Myocyte (in vitro differentiated cells): ENCODE measurements at regions not wholly inside any gene's neighbourhood (a gene's known extent, or its start where the extent isn't known, plus 50 kb on each side); places are given as distances from the start of the nearest gene placed in this dataset.

Experiments used
- DNase-seq: peaks from one replicate; pipeline ENCODE4 v3.0.0-alpha.2; 2012; ENCODE audit warnings: low read depth

GRCh38 chr13:91166714-91167511 lies 180.6 kb upstream of the MIR17HG start:
- DNase-seq, result no peak

DNA sequence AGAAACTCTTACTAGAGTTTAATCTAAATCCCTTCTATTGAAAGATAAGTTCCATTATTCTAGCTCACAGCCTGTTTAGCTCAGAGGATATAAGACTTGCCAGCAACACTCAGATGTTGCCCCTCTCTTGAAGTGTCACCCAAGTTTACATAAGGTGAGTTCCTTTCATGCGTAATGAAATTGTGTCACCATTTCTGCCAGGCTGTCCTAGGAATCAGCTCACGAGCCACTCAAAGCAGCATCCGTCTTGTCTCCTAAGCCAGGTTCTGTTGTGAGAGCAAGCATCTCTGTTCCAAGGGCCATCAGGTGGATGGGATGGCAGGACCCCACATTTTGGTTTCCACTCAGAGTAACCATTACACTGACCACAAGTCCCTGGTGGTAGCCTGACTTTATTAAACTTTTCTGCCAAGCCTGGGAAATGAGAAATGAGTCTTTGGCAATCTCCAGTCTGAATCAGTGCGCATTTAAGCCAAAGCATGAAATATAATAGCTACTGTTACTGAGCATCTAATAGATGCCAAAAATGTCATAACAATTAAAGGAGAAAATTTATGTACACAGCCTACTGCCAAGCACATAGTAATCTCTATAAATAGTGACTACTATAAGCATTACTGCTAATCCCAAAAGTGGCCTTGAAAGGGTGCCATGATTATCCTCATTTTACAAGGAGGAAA lies 179.6 kb upstream of the MIR17HG start:
- DNase-seq, result no peak

DNA sequence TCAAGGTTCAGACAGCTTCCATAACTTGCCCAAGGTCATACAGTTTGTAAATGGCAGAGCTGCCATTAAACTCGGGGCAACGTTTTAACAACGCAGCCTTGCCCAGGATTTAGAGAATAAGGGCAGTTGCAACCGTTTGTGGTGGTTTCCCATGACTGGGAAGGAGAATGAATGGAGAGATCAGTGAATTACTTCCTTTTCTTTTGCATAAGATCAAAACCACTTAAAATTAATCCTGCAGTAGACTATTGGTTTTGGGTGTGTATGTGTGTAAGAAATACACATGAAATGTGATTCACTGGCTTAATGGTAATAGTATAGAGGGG lies 179.1 kb upstream of the MIR17HG start:
- no peak for DNase-seq

DNA sequence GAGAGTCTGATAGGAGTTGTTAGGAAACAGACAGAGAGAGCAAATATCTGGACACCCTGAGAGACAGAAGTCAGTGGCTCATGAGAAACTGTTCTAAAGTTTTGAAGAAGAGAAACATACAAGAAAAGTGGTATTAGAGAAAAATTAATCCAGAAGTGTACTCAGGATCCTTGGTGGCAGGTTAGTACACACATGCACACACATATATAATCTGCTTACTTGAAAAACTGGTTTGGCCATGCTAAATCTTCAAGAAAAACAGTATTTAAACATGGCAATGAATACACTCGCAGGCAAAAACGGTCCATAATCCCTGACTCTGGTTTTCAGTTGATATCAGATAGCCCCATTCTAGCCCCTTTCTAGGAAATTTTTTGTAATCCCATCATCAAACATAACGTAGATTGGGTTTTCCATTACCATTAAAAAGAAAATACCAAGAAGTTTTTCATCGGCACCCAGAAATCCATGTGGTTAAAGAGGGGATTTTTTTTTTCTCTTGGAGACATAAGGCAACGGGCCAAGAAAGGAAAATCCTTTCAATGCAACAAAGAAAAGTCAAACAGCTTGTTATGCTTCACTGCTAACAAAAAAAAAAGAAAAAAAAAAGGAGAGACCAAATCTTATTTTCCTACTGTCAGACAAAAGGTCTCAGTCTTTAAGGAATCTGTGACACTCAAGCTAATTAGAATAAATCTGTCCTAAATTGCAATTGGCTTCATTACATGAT lies 178.0 kb upstream of the MIR17HG start:
- DNase-seq, result no peak

DNA sequence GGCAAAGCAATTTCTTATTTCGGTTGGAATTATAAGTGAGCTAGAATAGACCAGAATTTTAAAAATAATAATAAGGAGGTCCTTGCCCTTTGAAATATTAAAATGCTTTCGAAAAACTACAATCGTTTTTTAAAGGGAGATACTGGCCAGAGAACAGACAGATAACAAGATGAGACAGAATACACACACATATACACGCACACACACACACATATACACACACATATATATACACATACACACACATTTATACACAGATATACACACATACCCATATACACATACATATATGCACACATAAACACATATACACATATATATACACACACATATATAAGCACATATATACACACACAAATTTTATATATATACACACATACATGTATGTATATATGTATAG lies 175.3 kb upstream of the MIR17HG start:
- no peak for DNase-seq

DNA sequence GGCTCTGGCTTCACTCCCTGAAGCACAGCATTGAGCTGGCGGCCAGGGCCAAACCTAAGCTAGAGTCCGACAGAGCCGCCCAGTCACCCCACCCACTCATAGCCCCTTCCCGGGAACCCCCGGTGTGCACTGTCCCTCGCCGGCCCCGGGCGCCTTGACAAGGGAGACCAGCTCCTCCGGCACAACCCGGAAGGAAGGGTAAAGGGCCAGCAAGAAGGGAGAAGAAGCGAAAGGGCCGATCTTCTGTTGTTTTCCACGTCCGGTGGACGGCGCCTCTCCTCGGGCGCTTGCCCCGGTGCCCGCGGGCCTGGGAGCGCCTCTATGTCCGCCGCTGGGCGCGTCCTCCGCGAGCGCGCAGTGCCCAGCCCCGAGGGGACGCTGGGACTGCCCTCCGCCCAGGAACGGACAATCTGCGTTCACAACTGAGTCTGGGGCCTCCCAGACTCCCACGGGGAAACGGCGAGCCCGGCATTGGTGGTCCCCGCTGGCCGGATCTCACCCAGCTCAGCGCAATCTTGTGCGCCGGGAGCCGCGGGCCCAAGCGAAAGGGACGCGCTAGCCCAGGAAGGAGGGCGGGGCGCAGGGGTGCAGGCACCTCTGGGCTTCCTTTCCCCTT lies 172.5 kb upstream of the MIR17HG start:
- no peak for DNase-seq

- no peak for DNase-seq
Measured at GRCh38 chr13:91178099-91178498, 169.4 kb upstream of the MIR17HG start.

- no peak for DNase-seq
Measured at GRCh38 chr13:91181892-91182291, 165.6 kb upstream of the MIR17HG start.

DNA sequence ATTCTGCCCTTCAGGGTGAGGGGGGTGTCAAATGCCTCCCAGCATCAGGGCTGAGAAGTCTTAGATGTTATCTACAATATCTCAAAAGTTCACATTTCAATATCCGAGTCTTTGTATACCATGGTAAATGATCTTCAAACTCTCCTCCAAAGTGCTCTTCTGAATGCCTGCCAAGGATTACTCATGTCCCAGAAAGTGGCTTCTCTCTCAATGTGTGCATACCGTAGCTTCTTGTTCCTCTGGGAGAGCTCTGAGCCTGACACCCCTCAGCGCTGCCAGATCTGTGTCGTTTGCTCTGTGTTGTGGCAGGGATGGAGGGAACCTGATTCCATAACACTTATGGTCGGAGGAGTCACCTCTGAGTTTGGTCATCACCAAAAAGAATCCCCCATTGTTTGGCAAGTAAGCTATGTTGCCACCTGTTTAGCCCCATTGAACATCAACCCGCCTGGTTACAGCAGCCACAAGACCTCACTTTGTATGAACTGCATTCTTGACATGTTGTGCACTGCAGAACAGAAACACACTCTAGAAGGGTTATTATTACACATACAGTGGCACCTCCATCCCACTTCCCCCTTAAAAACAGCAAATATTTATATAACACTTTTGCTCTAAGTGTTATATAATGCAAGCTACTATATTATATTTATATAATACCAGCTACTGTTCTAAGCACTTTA lies 163.1 kb upstream of the MIR17HG start:
- peak; percentile 7 for DNase-seq

- peak; percentile 42 for DNase-seq
Measured at GRCh38 chr13:91185294-91185863, 162.1 kb upstream of the MIR17HG start.

GRCh38 chr13:91187522-91187921 lies 160.0 kb upstream of the MIR17HG start:
- DNase-seq, result no peak

GRCh38 chr13:91189506-91189905 lies 158.0 kb upstream of the MIR17HG start:
- DNase-seq, result no peak

GRCh38 chr13:91193358-91193757 lies 154.1 kb upstream of the MIR17HG start:
- no peak for DNase-seq

DNA sequence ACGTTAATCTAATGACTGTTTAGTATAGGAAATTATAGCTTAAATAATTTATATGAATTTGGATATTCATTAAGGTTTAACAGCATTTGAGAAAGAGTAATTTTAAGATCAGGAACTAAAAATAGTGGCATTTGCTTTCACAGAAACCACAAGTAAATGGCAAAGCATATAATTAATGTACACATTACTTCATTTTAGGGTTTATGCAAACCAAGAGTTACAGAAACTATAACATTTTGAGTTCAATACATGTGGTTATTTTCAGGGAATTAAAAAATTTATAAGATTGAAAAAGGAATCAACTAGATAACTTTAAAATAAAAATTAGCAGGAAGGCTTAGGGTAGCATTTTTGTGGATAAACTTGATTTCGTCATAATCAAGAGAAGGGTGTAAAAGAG lies 151.7 kb upstream of the MIR17HG start:
- DNase-seq, result no peak

DNA sequence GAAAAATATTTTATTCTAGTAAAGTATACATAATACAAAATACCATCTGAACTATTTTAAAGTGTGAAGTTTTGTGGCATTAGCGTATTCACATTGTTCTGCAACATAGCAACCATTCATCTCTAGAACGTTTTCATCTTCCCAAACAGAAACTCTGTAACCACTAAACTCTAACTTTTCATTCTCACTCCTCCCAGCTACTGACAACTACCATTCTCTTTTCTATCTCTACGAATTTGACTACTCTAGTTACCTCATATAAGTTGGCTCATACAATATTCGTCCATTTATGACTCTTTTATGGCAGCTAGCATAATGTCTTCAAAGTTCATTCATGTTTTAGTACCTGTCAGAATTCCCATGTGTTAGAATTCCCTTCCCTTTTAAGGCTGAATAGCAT lies 150.5 kb upstream of the MIR17HG start:
- no peak for DNase-seq

DNA sequence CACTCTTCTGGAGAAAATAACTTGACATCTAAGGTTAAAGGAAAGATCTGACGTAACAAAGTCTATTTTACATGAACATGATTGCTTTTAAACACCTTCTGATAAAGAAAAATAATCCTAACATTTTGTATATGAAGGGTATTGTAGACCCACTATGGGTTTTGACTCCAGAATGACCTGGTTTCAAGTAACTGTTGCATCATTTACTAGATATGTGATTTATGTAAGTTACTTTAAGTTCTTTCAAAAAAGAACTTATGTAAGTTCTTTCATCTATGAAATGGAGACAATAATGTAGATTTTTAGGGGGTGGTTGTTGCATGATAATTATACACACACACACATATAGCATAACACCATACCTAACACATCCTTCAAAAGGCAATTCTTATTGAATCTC lies 147.6 kb upstream of the MIR17HG start:
- DNase-seq, result no peak

GRCh38 chr13:91200486-91200885 lies 147.0 kb upstream of the MIR17HG start:
- no peak for DNase-seq

DNA sequence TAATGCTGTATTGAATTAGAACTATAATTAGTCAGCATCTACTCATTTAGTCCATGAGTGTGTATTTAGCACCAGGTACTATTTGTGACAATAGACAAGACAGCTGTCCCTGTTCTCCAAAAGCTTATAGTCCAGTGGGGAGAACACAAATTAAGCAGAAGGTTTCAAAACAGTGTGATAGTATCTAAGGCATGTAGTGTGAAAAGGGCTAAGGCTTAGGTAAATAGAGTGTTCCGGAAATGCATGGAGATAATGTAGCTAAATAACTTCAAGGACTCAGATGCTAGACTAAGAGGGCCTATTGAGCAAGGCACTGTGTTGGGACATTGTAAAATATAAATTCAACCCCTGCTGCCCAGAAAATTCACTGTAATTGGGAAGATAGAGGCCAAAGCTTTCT lies 144.1 kb upstream of the MIR17HG start:
- DNase-seq, result no peak

DNA sequence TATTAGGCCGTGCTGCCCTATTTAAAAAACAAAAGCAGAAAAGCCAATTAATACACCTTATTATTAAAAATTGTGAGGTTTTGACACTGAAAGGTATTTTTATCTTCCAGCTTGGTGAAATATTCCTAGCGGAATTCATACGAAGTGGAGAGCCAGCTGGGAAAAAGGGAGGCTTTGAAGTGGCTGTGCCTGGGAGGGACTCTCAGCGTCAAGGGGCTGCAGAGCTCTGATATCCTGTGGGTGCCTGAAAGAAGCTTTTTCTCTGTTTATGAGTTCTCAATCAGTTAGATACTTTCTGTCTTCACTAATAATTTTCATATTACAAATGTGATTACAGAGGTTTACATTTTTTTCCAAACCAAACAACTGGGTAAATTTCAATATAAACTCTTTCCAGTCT lies 140.2 kb upstream of the MIR17HG start:
- no peak for DNase-seq

DNA sequence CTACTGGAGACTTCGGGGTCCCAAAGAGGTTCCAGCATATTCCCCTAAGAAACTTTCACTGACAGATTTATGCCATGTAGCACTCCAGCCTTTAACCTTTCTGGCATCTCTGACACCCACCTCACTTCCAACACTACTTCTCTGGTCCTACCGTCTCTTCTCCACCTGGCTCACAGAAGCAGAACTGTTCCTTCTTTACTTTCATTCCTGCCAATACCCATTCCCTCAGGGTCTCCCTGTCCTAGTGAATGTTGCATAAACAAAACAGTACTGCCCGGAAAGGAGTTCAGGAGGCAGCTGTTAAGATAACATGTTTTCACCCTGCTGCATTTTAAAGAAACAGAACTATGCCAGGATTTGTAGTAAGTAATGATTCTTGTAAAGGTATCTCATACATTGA lies 136.0 kb upstream of the MIR17HG start:
- no peak for DNase-seq

GRCh38 chr13:91212231-91212630 lies 135.3 kb upstream of the MIR17HG start:
- DNase-seq, result no peak
